Dendritic cell treated with granulocyte-macrophage colony-stimulating factor and Interleukin-4, amounts not matched to agents 40 ng/mL and 50 ng/mL, for 4 days (primary cell): ENCODE measurements at regions not wholly inside any gene's neighbourhood (a gene's known extent, or its start where the extent isn't known, plus 50 kb on each side); places are given as distances from the start of the nearest gene placed in this dataset.

ENCODE experiments used
- H3K27ac Mint-ChIP-seq: one replicate; pipeline ENCODE4 v1.8.0; 2022; ENCODE audit warnings: mild to moderate bottlenecking, mixed read lengths
- H3K27me3 Mint-ChIP-seq: one replicate; pipeline ENCODE4 v1.8.0; 2022; ENCODE audit warnings: mild to moderate bottlenecking, mixed read lengths
- H3K36me3 Mint-ChIP-seq: one replicate; pipeline ENCODE4 v1.8.0; 2022; ENCODE audit warnings: low read depth, mixed read lengths
- H3K4me1 Mint-ChIP-seq: one replicate; pipeline ENCODE4 v1.8.0; 2022; ENCODE audit warnings: low read depth, mixed read lengths
- H3K4me3 Mint-ChIP-seq: one replicate; pipeline ENCODE4 v1.8.0; 2022; ENCODE audit warnings: mild to moderate bottlenecking, moderate library complexity, mixed read lengths
- H3K9me3 Mint-ChIP-seq: one replicate; pipeline ENCODE4 v1.8.0; 2022; ENCODE audit warnings: mixed read lengths
- intact Hi-C: fragments of 100-400 bp; cut with micrococcal nuclease; formaldehyde crosslinking; loops from one replicate; pipeline ENCODE4 v1.15.0; 2022

GRCh38 chr13:74682746-74683145 lies 548.5 kb upstream of the KLF12 start:
- no peak overlapping the region for H3K4me3 Mint-ChIP-seq
- H3K27ac Mint-ChIP-seq: no peak overlapping the region
- H3K36me3 Mint-ChIP-seq: no peaks in the 10 kb centered on the region
- H3K4me1 Mint-ChIP-seq: no peaks in the 10 kb centered on the region
- peaks cover 40% of the 10 kb centered on the region for H3K9me3 Mint-ChIP-seq
- H3K27me3 Mint-ChIP-seq: no peaks in the 10 kb centered on the region
- intact Hi-C loops: no loop called here

DNA sequence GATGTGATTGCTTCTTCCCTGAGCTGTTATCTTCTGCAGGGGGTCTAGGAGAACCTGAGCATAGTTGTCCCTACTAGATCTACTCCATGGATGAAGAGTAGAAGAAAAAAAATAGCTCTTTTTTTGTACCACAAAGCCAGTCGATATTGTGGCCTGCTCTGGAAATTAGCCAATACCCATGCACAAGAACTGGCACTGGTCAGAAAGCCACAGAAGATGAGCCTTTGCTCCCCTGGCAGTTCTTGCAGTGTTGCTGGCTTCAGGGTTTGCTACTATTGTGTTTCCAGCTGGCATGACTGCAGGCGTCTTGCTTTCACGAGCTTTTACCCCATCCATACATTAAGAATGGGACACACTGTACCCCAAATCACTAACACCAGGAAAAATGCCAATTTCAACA lies 547.7 kb upstream of the KLF12 start:
- H3K4me1 Mint-ChIP-seq: no peaks in the 10 kb centered on the region
- H3K36me3 Mint-ChIP-seq: no peaks in the 10 kb centered on the region
- peaks cover 40% of the 10 kb centered on the region for H3K9me3 Mint-ChIP-seq
- no peak overlapping the region for H3K4me3 Mint-ChIP-seq
- no peaks in the 10 kb centered on the region for H3K27me3 Mint-ChIP-seq
- H3K27ac Mint-ChIP-seq: no peak overlapping the region
- intact Hi-C loops: no loop called here

GRCh38 chr13:74678308-74678965 lies 544.2 kb upstream of the KLF12 start:
- Mint-ChIP-seq H3K27ac (no peak overlapping the region), H3K4me1 (no peaks in the 10 kb centered on the region), H3K9me3 (peaks cover 16% of the 10 kb centered on the region), H3K36me3 (no peaks in the 10 kb centered on the region), H3K4me3 (no peak overlapping the region), H3K27me3 (no peaks in the 10 kb centered on the region)
- intact Hi-C loops: no loop called here

GRCh38 chr13:74675972-74676371 lies 541.8 kb upstream of the KLF12 start:
- no peaks in the 10 kb centered on the region for H3K27me3 Mint-ChIP-seq
- no peak overlapping the region for H3K27ac Mint-ChIP-seq
- no peaks in the 10 kb centered on the region for H3K36me3 Mint-ChIP-seq
- H3K9me3 Mint-ChIP-seq: peaks cover 6% of the 10 kb centered on the region
- H3K4me1 Mint-ChIP-seq: no peaks in the 10 kb centered on the region
- no peak overlapping the region for H3K4me3 Mint-ChIP-seq
- intact Hi-C loops: no loop called here

DNA sequence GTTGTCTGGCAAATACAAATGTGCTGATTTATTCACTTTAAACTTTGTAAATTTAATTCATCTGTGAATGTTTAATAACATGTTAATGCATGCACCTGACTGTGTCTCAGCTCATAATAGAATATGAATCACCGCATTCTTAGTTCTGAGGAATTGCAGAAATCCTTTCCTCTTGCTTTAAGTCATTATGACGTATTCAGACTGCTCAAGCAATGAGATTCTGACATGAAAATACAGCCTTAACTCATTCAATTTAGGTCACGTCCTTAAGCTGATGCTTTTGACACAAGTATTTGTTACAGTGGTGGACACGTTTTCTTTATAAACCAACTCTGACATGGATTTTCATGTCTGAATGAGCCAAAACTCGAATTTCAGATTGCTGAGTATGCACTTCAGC lies 541.0 kb upstream of the KLF12 start:
- H3K4me1 Mint-ChIP-seq: no peaks in the 10 kb centered on the region

GRCh38 chr13:74674720-74675119 lies 540.5 kb upstream of the KLF12 start:
- intact Hi-C loops: no loop called here
- Mint-ChIP-seq H3K27me3 (no peaks in the 10 kb centered on the region), H3K27ac (no peak overlapping the region), H3K9me3 (no peaks in the 10 kb centered on the region), H3K36me3 (no peaks in the 10 kb centered on the region), H3K4me1 (no peaks in the 10 kb centered on the region), H3K4me3 (no peak overlapping the region)

More for the DNA sequence above, 541.0 kb upstream of the KLF12 start:
- H3K27me3 Mint-ChIP-seq: no peaks in the 10 kb centered on the region
- H3K9me3 Mint-ChIP-seq: no peaks in the 10 kb centered on the region
- H3K36me3 Mint-ChIP-seq: no peaks in the 10 kb centered on the region
- intact Hi-C loops: no loop called here
- no peak overlapping the region for H3K27ac Mint-ChIP-seq
- H3K4me3 Mint-ChIP-seq: no peak overlapping the region

- intact Hi-C loops: no loop called here
- Mint-ChIP-seq H3K4me1 (no peaks in the 10 kb centered on the region), H3K27ac (no peak overlapping the region), H3K4me3 (no peak overlapping the region), H3K27me3 (no peaks in the 10 kb centered on the region), H3K9me3 (peaks cover 10% of the 10 kb centered on the region), H3K36me3 (no peaks in the 10 kb centered on the region)
Measured at GRCh38 chr13:74669149-74669548, 534.9 kb upstream of the KLF12 start.

- intact Hi-C loops: no loop called here
- H3K27ac Mint-ChIP-seq: no peak overlapping the region
- H3K4me1 Mint-ChIP-seq: no peaks in the 10 kb centered on the region
- H3K9me3 Mint-ChIP-seq: peaks cover 17% of the 10 kb centered on the region
- H3K4me3 Mint-ChIP-seq: no peak overlapping the region
- H3K27me3 Mint-ChIP-seq: no peaks in the 10 kb centered on the region
- H3K36me3 Mint-ChIP-seq: no peaks in the 10 kb centered on the region
Measured at GRCh38 chr13:74667656-74668203, 533.5 kb upstream of the KLF12 start.

DNA sequence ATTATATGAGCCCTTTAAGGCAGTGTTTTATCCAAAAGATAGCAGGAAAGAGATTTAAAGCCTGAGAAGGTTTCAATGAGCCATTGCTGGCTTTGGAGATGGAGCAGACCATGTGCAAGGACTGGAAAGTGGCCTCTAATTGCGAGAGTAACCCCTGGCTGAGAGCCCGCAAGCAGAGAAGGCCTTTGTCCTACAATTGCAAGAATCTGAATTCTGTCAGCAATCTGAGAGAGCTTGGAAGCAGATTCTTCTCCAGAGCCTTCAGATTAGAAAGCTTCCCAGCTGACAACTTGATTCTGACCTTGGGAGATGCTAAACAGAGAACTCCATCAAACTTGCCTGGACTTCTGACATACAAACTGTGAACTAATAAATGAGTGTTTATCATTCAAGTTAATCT lies 528.7 kb upstream of the KLF12 start:
- Mint-ChIP-seq H3K27me3 (no peaks in the 10 kb centered on the region), H3K27ac (no peak overlapping the region), H3K4me1 (no peaks in the 10 kb centered on the region), H3K9me3 (peaks cover 28% of the 10 kb centered on the region), H3K4me3 (no peak overlapping the region), H3K36me3 (no peaks in the 10 kb centered on the region)
- intact Hi-C loops: no loop called here

DNA sequence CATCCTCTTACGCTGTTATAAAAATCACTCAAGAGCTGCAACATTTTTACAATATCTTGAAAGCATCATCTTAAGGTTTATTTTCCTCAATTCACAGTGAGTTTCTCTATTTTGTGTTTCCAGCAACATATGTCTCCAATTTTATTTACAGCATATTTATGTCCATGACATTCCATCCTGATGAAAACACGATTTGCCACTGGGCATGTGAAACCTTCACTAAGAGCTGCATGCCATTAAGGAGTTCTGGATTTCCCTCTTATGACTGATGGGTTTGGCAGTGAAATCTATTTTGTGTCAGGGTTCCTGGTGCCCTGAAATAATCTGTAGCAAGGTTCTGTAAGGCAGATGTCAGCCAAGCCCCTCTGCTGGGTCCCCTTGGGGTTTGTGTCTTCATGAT lies 527.6 kb upstream of the KLF12 start:
- H3K4me1 Mint-ChIP-seq: no peaks in the 10 kb centered on the region
- peaks cover 24% of the 10 kb centered on the region for H3K9me3 Mint-ChIP-seq
- H3K4me3 Mint-ChIP-seq: no peak overlapping the region
- no peak overlapping the region for H3K27ac Mint-ChIP-seq
- no peaks in the 10 kb centered on the region for H3K36me3 Mint-ChIP-seq
- H3K27me3 Mint-ChIP-seq: no peaks in the 10 kb centered on the region
- intact Hi-C loops: no loop called here

DNA sequence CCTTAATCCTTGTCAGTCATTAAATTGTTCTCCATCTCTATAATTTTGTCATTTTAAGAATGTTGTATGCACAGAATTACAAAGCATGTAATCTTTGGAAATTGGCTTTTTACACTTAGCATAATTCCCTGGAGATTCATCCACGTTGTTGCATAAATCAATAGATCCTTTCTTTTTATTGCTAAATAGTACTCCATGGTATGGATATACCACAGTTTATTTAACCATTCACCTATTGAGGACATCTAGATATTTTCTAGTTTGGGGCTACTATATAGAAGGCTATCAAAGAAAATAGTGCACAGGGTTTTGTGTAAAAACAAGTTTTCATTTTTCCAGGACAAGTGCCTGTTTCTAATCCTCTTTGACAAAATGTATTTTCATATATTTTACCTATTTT lies 523.6 kb upstream of the KLF12 start:
- Mint-ChIP-seq H3K27me3 (no peaks in the 10 kb centered on the region), H3K9me3 (peaks cover 20% of the 10 kb centered on the region), H3K36me3 (no peaks in the 10 kb centered on the region), H3K27ac (no peak overlapping the region), H3K4me1 (no peaks in the 10 kb centered on the region), H3K4me3 (no peak overlapping the region)
- intact Hi-C loops: no loop called here

- no peak overlapping the region for H3K4me3 Mint-ChIP-seq
- peaks cover 14% of the 10 kb centered on the region for H3K9me3 Mint-ChIP-seq
- no peaks in the 10 kb centered on the region for H3K27me3 Mint-ChIP-seq
- intact Hi-C loops: no loop called here
- no peaks in the 10 kb centered on the region for H3K36me3 Mint-ChIP-seq
- H3K4me1 Mint-ChIP-seq: no peaks in the 10 kb centered on the region
- no peak overlapping the region for H3K27ac Mint-ChIP-seq
Measured at GRCh38 chr13:74651121-74651520, 516.9 kb upstream of the KLF12 start.

DNA sequence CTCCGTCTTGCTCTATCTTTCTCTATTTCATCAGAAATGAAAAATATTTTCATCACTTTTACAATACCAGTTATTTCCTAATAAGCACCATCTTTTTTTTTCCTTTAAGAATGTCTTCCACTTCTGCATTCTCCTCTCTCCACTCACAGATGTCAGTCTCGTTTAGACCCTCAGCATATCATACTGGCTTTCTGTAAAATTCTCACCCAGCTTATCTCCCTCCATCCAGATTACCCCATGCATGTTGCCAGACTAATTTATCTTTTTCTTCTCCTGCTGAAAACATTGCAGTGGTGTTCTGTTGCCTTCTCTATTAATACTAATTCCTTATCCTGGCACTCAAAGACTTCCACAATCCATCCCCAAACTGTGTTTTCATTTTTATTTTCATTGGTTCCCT lies 513.8 kb upstream of the KLF12 start:
- no peaks in the 10 kb centered on the region for H3K4me1 Mint-ChIP-seq
- no peak overlapping the region for H3K27ac Mint-ChIP-seq
- peaks cover 27% of the 10 kb centered on the region for H3K9me3 Mint-ChIP-seq
- no peak overlapping the region for H3K4me3 Mint-ChIP-seq
- H3K36me3 Mint-ChIP-seq: no peaks in the 10 kb centered on the region
- no peaks in the 10 kb centered on the region for H3K27me3 Mint-ChIP-seq
- intact Hi-C loops: no loop called here

DNA sequence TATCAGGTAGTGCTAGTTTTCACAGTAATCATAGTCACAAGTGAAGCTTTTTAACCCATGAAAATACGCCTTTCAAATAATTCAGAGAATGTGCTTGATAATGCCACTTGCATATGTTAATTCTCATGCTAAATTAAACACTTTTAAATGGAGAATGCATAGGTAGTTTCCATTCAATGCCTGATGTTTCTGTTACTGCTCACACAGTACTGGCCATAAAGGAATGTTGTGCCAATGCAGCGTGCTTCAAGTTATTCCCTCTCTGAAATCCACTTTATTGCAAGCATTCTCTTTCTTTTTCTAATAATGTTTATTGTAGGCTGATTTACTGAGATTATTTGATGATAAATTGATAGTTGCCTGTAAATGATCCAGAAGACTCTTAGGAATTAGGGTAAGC lies 513.0 kb upstream of the KLF12 start:
- H3K9me3 Mint-ChIP-seq: peaks cover 27% of the 10 kb centered on the region
- no peaks in the 10 kb centered on the region for H3K4me1 Mint-ChIP-seq
- no peaks in the 10 kb centered on the region for H3K36me3 Mint-ChIP-seq
- H3K4me3 Mint-ChIP-seq: no peak overlapping the region
- H3K27me3 Mint-ChIP-seq: no peaks in the 10 kb centered on the region
- no peak overlapping the region for H3K27ac Mint-ChIP-seq
- intact Hi-C loops: no loop called here

- intact Hi-C loops: no loop called here
- Mint-ChIP-seq H3K27me3 (no peaks in the 10 kb centered on the region), H3K36me3 (no peaks in the 10 kb centered on the region), H3K9me3 (peaks cover 33% of the 10 kb centered on the region), H3K4me1 (no peaks in the 10 kb centered on the region), H3K27ac (no peak overlapping the region), H3K4me3 (no peak overlapping the region)
Measured at GRCh38 chr13:74646091-74646490, 511.9 kb upstream of the KLF12 start.
